DND-41 (cell line): ENCODE measurements at regions not wholly inside any gene's neighbourhood (a gene's known extent, or its start where the extent isn't known, plus 50 kb on each side); places are given as distances from the start of the nearest gene placed in this dataset.

Source experiments
- EZH2 ChIP-seq: IDR thresholded peaks from 3 replicates; pipeline ENCODE4 v1.6.1; 2012; ENCODE audit warnings: borderline replicate concordance, low read depth, mild to moderate bottlenecking, moderate library complexity, low read length, inconsistent platforms; ENCODE audit not compliant: severe bottlenecking
- TF ChIP-seq, protein P1 (sequence below): IDR thresholded peaks from 2 replicates; pipeline ENCODE4 v1.5.1; 2012; ENCODE audit warnings: borderline replicate concordance, low read length, moderate library complexity, mild to moderate bottlenecking; ENCODE audit not compliant: poor library complexity, severe bottlenecking; ENCODE audit errors: extremely low read depth

DNA sequence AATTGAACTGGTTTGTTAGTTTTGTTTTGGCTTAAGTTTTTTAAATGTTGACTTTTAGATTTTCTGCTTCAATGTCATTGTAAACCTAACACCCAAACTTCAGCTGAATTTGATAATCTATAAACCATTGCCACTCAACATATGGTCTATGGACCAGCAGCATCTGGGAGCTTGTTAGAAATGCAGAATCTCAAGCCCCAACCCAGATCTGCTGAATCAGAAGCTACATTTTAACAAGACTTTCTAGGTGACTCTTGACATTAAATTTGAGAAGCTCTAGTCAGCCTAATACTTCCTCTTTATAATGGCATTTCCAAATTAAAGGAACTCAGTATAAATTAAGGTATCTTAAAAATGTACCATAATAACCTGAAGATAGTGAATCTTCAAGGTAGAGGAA, 96.5 kb upstream of the THRB start:
- TF ChIP-seq, protein P1, sequence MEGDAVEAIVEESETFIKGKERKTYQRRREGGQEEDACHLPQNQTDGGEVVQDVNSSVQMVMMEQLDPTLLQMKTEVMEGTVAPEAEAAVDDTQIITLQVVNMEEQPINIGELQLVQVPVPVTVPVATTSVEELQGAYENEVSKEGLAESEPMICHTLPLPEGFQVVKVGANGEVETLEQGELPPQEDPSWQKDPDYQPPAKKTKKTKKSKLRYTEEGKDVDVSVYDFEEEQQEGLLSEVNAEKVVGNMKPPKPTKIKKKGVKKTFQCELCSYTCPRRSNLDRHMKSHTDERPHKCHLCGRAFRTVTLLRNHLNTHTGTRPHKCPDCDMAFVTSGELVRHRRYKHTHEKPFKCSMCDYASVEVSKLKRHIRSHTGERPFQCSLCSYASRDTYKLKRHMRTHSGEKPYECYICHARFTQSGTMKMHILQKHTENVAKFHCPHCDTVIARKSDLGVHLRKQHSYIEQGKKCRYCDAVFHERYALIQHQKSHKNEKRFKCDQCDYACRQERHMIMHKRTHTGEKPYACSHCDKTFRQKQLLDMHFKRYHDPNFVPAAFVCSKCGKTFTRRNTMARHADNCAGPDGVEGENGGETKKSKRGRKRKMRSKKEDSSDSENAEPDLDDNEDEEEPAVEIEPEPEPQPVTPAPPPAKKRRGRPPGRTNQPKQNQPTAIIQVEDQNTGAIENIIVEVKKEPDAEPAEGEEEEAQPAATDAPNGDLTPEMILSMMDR = no peak
- TF ChIP-seq EZH2 = no peak
